Tibial nerve (tissue), 4 donors: ENCODE measurements at regions not wholly inside any gene's neighbourhood (a gene's known extent, or its start where the extent isn't known, plus 50 kb on each side); places are given as distances from the start of the nearest gene placed in this dataset.

ENCODE experiments used
- EP300 ChIP-seq, 2 donors: sonication (generic); formaldehyde crosslinking; IDR thresholded peaks; one replicate each; pipeline ENCODE4 v1.6.1; 2017; ENCODE audit warnings: antibody characterized with exemption in 2 of 2, mild to moderate bottlenecking in 1 of 2
- TF ChIP-seq, protein P1 (sequence below), 5 experiments: fragments of 200-600 bp in 3 of 5; fragments of 450-650 bp in 2 of 5; sonication (generic) in 3 of 5; IDR thresholded peaks; one replicate each; pipeline ENCODE4 v1.5.1; 2016 to 2019; ENCODE audit warnings: antibody characterized with exemption in 5 of 5, mild to moderate bottlenecking in 3 of 5, moderate library complexity in 2 of 5

DNA sequence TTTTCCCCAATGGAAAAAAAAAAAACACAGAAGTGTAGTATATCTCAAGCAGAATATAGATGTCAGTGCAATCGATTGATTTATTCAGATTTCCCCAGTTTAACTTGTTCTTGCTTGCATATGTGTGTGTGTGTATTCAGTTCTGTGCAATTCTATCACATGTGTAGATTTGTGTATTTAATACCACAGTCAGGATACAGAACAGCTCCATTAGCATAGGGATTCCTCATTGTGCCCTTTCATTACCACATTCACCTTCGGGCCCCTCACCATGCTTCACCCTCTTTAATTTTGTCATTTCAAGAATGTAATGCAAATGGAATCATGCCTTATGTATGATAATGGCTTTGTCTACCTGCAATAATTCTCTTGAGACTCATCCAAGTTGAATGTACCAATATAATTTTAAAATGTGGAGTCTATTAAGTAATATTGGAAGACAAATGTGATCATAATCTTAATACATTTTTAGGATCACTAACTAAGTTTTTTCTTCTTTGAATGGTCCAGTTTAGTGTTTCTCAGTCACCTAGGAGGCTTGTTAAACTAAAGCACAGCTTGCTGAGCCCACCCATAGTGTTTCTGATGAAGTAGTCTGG is 187.9 kb downstream of the TENT5A start:
- TF ChIP-seq, protein P1, sequence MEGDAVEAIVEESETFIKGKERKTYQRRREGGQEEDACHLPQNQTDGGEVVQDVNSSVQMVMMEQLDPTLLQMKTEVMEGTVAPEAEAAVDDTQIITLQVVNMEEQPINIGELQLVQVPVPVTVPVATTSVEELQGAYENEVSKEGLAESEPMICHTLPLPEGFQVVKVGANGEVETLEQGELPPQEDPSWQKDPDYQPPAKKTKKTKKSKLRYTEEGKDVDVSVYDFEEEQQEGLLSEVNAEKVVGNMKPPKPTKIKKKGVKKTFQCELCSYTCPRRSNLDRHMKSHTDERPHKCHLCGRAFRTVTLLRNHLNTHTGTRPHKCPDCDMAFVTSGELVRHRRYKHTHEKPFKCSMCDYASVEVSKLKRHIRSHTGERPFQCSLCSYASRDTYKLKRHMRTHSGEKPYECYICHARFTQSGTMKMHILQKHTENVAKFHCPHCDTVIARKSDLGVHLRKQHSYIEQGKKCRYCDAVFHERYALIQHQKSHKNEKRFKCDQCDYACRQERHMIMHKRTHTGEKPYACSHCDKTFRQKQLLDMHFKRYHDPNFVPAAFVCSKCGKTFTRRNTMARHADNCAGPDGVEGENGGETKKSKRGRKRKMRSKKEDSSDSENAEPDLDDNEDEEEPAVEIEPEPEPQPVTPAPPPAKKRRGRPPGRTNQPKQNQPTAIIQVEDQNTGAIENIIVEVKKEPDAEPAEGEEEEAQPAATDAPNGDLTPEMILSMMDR (IDR thresholded peaks at IDR 0.05), result no peak
- TF ChIP-seq EP300 (IDR thresholded peaks at IDR 0.05), result no peak
